ENCODE measurements at regions not wholly inside any gene's neighbourhood (a gene's known extent, or its start where the extent isn't known, plus 50 kb on each side); places are given as distances from the start of the nearest gene placed in this dataset.

DNA sequence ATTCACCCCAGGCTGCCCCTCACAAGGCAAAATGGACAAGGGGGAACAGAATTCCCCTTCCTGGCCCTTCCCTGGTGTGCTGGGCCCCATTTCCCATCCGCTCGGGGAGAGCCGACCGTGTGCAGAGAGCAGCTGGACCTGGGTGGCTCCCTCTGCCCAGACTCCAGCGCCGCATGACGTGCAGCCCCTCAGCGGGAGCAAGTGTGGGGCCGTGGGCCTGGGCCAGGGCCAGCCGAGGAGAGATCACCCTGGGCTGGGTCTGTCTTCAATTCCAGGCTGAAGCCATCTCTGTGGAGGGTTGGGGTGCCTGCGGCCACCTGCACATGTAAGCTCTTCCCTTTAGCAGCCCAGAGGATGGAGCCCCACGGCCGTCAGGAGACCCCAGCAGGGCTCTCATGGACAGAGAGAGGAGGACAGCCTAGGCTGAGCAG is 241.8 kb downstream of the TTLL2 start:
- Histone ChIP-seq H3K9me3 (ENCODE audit: low read length) (no peaks in the 10 kb centered on the region), H3K79me2 (ENCODE audit: low read length) (no peaks in the 10 kb centered on the region), H3K9ac (ENCODE audit: low read length) (no peak overlapping the region), H3K4me2 (ENCODE audit: low read length) (no peak overlapping the region), H3K36me3 (ENCODE audit: low read depth, low read length) (no peaks in the 10 kb centered on the region), H3K4me3 (ENCODE audit: low read length) (no peak overlapping the region), H3K4me1 (ENCODE audit: insufficient read depth, low read length) (no peaks in the 10 kb centered on the region), H3K27me3 (ENCODE audit: low read length) (no peaks in the 10 kb centered on the region), H3F3A (ENCODE audit: low read length, unreplicated experiment) (no peaks in the 10 kb centered on the region), H4K20me1 (ENCODE audit: low read length) (no peaks in the 10 kb centered on the region), H2AFZ (ENCODE audit: low read length) (no peak overlapping the region), H3K27ac (ENCODE audit: low read length) (no peak overlapping the region), H3K9me2 (replicated peaks; ENCODE audit: low read length) (no peaks in the 10 kb centered on the region)
- ATAC-seq (no peak), DNase-seq (no peak)
- intact Hi-C loops (cut with micrococcal nuclease) = no loop called here
- no TSS peak for BruUV-seq (replicated peaks)
- POLR2A ChIA-PET (ENCODE audit: unreplicated experiment) = no interaction called here
- TF ChIP-seq EZH2phosphoT487 (IDR thresholded peaks at IDR 0.05; ENCODE audit: borderline replicate concordance, low read length) = no peak
- TF ChIP-seq EZH2 (IDR thresholded peaks at IDR 0.05; ENCODE audit: low read length, unreplicated experiment) = no peak
- TF ChIP-seq, protein P1, sequence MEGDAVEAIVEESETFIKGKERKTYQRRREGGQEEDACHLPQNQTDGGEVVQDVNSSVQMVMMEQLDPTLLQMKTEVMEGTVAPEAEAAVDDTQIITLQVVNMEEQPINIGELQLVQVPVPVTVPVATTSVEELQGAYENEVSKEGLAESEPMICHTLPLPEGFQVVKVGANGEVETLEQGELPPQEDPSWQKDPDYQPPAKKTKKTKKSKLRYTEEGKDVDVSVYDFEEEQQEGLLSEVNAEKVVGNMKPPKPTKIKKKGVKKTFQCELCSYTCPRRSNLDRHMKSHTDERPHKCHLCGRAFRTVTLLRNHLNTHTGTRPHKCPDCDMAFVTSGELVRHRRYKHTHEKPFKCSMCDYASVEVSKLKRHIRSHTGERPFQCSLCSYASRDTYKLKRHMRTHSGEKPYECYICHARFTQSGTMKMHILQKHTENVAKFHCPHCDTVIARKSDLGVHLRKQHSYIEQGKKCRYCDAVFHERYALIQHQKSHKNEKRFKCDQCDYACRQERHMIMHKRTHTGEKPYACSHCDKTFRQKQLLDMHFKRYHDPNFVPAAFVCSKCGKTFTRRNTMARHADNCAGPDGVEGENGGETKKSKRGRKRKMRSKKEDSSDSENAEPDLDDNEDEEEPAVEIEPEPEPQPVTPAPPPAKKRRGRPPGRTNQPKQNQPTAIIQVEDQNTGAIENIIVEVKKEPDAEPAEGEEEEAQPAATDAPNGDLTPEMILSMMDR (conservative IDR thresholded peaks at IDR 0.05; ENCODE audit: low read depth, low read length) = no peak
- CTCF ChIA-PET = no interaction called here

- Histone ChIP-seq H2AFZ (ENCODE audit: low read length) (no peak overlapping the region), H3K36me3 (ENCODE audit: low read depth, low read length) (no peaks in the 10 kb centered on the region), H3K4me3 (ENCODE audit: low read length) (no peak overlapping the region), H3K79me2 (ENCODE audit: low read length) (no peaks in the 10 kb centered on the region), H4K20me1 (ENCODE audit: low read length) (no peaks in the 10 kb centered on the region), H3K27me3 (ENCODE audit: low read length) (no peaks in the 10 kb centered on the region), H3K9me2 (replicated peaks; ENCODE audit: low read length) (no peaks in the 10 kb centered on the region), H3K4me1 (ENCODE audit: insufficient read depth, low read length) (no peaks in the 10 kb centered on the region), H3F3A (ENCODE audit: low read length, unreplicated experiment) (no peaks in the 10 kb centered on the region), H3K4me2 (ENCODE audit: low read length) (no peak overlapping the region), H3K27ac (ENCODE audit: low read length) (no peak overlapping the region), H3K9me3 (ENCODE audit: low read length) (no peaks in the 10 kb centered on the region), H3K9ac (ENCODE audit: low read length) (no peak overlapping the region)
- no peak for TF ChIP-seq EZH2phosphoT487 (IDR thresholded peaks at IDR 0.05; ENCODE audit: borderline replicate concordance, low read length)
- no peak for TF ChIP-seq EZH2 (IDR thresholded peaks at IDR 0.05; ENCODE audit: low read length, unreplicated experiment)
- TF ChIP-seq, protein P1 (conservative IDR thresholded peaks at IDR 0.05; ENCODE audit: low read depth, low read length) = no peak
- no TSS peak for BruUV-seq (replicated peaks)
- DNase-seq (peak; percentile 4), ATAC-seq (no peak)
- CTCF ChIA-PET = no interaction called here
- intact Hi-C loops (cut with micrococcal nuclease) = no loop called here
- POLR2A ChIA-PET (ENCODE audit: unreplicated experiment) = no interaction called here
These were observed 242.5 kb downstream of the TTLL2 start for GRCh38 chr6:167567142-167568033.

DNA sequence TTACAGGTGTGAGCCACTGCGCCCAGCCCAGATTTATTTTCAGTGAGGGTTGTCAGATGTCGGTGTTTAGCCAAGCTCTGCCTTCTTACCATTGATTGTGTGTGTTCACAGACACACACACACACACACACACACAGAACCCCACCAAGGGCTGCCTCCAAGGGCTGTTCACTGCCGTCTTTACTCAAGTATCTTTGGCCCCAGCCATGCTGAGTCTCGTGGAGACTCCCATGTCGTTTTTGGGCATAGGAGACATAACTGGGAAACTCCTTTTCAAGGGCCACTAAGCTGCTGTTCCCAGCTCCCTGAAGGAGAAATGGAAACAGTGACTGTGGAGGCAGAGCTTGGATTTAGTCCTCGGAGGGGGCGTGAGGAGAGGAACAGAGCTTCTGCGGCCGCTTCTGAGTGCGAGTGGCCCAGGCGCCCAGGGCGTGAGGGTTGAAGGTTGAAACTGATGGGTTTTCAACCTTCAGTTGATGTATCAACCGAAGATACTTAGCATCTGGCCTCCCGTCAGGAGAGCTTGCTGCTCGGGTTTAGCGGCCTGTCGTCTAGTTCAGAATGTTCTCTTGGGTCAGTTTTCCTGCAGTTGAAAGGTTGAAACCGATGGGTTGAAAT is 243.6 kb downstream of the TTLL2 start:
- no peaks in the 10 kb centered on the region for H4K20me1 ChIP-seq (ENCODE audit: low read length)
- intact Hi-C loops (cut with micrococcal nuclease) = no loop called here
- no TSS peak for BruUV-seq (replicated peaks)

More for the DNA sequence above, 243.6 kb downstream of the TTLL2 start:
- Histone ChIP-seq H3K9me3 (ENCODE audit: low read length) (no peaks in the 10 kb centered on the region), H3K4me2 (ENCODE audit: low read length) (no peak overlapping the region), H3F3A (ENCODE audit: low read length, unreplicated experiment) (no peaks in the 10 kb centered on the region), H3K79me2 (ENCODE audit: low read length) (no peaks in the 10 kb centered on the region), H3K4me1 (ENCODE audit: insufficient read depth, low read length) (no peaks in the 10 kb centered on the region), H3K27me3 (ENCODE audit: low read length) (no peaks in the 10 kb centered on the region), H2AFZ (ENCODE audit: low read length) (no peak overlapping the region), H3K9me2 (replicated peaks; ENCODE audit: low read length) (no peaks in the 10 kb centered on the region), H3K36me3 (ENCODE audit: low read depth, low read length) (no peaks in the 10 kb centered on the region), H3K4me3 (ENCODE audit: low read length) (no peak overlapping the region), H3K9ac (ENCODE audit: low read length) (no peak overlapping the region), H3K27ac (ENCODE audit: low read length) (no peak overlapping the region)
- ATAC-seq = no peak
- no peak for DNase-seq
- ChIA-PET CTCF (no interaction called here), POLR2A (ENCODE audit: unreplicated experiment) (no interaction called here)
- TF ChIP-seq, protein P1 (conservative IDR thresholded peaks at IDR 0.05; ENCODE audit: low read depth, low read length) = no peak
- no peak for TF ChIP-seq EZH2 (IDR thresholded peaks at IDR 0.05; ENCODE audit: low read length, unreplicated experiment)
- TF ChIP-seq EZH2phosphoT487 (IDR thresholded peaks at IDR 0.05; ENCODE audit: borderline replicate concordance, low read length) = no peak
